ENCODE measurements at regions not wholly inside any gene's neighbourhood (a gene's known extent, or its start where the extent isn't known, plus 50 kb on each side); places are given as distances from the start of the nearest gene placed in this dataset.

- DNase-seq: no peak
These were observed 120.1 kb downstream of the LRRC70 start for GRCh38 chr5:62698756-62699155.

GRCh38 chr5:62695274-62695673, 116.7 kb downstream of the LRRC70 start:
- DNase-seq: no peak

GRCh38 chr5:62692946-62693713, 114.5 kb downstream of the LRRC70 start:
- no peak for DNase-seq

GRCh38 chr5:62691946-62692345, 113.3 kb downstream of the LRRC70 start:
- no peak for DNase-seq

GRCh38 chr5:62690421-62690820, 111.8 kb downstream of the LRRC70 start:
- DNase-seq: no peak

- no peak for DNase-seq
These were observed 111.2 kb downstream of the LRRC70 start for GRCh38 chr5:62689599-62690368.

GRCh38 chr5:62686692-62687091, 108.1 kb downstream of the LRRC70 start:
- no peak for DNase-seq

- DNase-seq: no peak
These were observed 106.6 kb downstream of the LRRC70 start for GRCh38 chr5:62685221-62685620.

GRCh38 chr5:62684310-62684709, 105.7 kb downstream of the LRRC70 start:
- no peak for DNase-seq

GRCh38 chr5:62682059-62682458, 103.4 kb downstream of the LRRC70 start:
- DNase-seq: no peak

- DNase-seq: no peak
These were observed 102.7 kb downstream of the LRRC70 start for GRCh38 chr5:62681117-62681850.

- DNase-seq: no peak
These were observed 101.5 kb downstream of the LRRC70 start for GRCh38 chr5:62680121-62680520.
